GM12878 (cell line): ENCODE measurements at regions not wholly inside any gene's neighbourhood (a gene's known extent, or its start where the extent isn't known, plus 50 kb on each side); places are given as distances from the start of the nearest gene placed in this dataset.

ENCODE experiments used
- CEBPB ChIP-seq, 2 experiments: fragments of 150-350 bp in 1 of 2; IDR thresholded peaks; 2 replicates each; pipeline ENCODE4 v1.6.1; 2012 to 2014; ENCODE audit warnings: low read depth in 2 of 2, low read length in 2 of 2, borderline replicate concordance in 1 of 2, inconsistent platforms in 1 of 2
- EZH2 ChIP-seq: IDR thresholded peaks from 2 replicates; pipeline ENCODE4 v1.6.1; 2012; ENCODE audit warnings: low read depth, mild to moderate bottlenecking, control low read depth, inconsistent platforms, low read length, borderline replicate concordance; ENCODE audit not compliant: control insufficient read depth
- KAT2A ChIP-seq: conservative IDR thresholded peaks from 2 replicates; pipeline ENCODE4 v1.6.1; 2011; ENCODE audit warnings: low read depth, low read length; ENCODE audit not compliant: control insufficient read depth
- MEF2A ChIP-seq: IDR thresholded peaks from 2 replicates; pipeline ENCODE4 v1.6.1; 2011; ENCODE audit warnings: low read depth, mild to moderate bottlenecking, low read length, moderate library complexity; ENCODE audit not compliant: insufficient read depth
- POLR2AphosphoS5 ChIP-seq: IDR thresholded peaks from 2 replicates; pipeline ENCODE4 v1.6.1; 2011; ENCODE audit warnings: mild to moderate bottlenecking, low read length, inconsistent platforms
- SMC3 ChIP-seq: IDR thresholded peaks from 2 replicates; pipeline ENCODE4 v1.6.1; 2011; ENCODE audit warnings: low read length, improper control_type of control experiment, borderline replicate concordance
- SREBF2 ChIP-seq: IDR thresholded peaks from 2 replicates; pipeline ENCODE4 v1.6.1; 2012; ENCODE audit warnings: mild to moderate bottlenecking, low read length
- TF ChIP-seq, protein P1 (sequence below), 3 experiments: IDR thresholded peaks in 2 of 3; conservative IDR thresholded peaks in 1 of 3; 2 replicates each; pipeline ENCODE4 v1.5.1; 2011; ENCODE audit warnings: low read depth in 3 of 3, low read length in 3 of 3, mild to moderate bottlenecking in 3 of 3, control low read depth in 2 of 3, moderate library complexity in 2 of 3, inconsistent platforms in 1 of 3, mixed read lengths in 1 of 3; ENCODE audit not compliant: control insufficient read depth in 2 of 3, insufficient read depth in 1 of 3; ENCODE audit errors: extremely low read depth in 1 of 3

- no peak for TF ChIP-seq MEF2A
- TF ChIP-seq, protein P1, sequence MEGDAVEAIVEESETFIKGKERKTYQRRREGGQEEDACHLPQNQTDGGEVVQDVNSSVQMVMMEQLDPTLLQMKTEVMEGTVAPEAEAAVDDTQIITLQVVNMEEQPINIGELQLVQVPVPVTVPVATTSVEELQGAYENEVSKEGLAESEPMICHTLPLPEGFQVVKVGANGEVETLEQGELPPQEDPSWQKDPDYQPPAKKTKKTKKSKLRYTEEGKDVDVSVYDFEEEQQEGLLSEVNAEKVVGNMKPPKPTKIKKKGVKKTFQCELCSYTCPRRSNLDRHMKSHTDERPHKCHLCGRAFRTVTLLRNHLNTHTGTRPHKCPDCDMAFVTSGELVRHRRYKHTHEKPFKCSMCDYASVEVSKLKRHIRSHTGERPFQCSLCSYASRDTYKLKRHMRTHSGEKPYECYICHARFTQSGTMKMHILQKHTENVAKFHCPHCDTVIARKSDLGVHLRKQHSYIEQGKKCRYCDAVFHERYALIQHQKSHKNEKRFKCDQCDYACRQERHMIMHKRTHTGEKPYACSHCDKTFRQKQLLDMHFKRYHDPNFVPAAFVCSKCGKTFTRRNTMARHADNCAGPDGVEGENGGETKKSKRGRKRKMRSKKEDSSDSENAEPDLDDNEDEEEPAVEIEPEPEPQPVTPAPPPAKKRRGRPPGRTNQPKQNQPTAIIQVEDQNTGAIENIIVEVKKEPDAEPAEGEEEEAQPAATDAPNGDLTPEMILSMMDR (IDR thresholded peaks at IDR 0.05 in 2 of 3, conservative IDR thresholded peaks at IDR 0.05 in 1 of 3; ENCODE audit: control insufficient read depth in 2 of 3, extremely low read depth in 1 of 3, insufficient read depth in 1 of 3, low read depth in 3 of 3, low read length in 3 of 3), result no peak
- no peak for TF ChIP-seq SMC3
- TF ChIP-seq SREBF2, result no peak
- TF ChIP-seq POLR2AphosphoS5, result no peak
- no peak for TF ChIP-seq EZH2
- TF ChIP-seq CEBPB (IDR thresholded peaks at IDR 0.05; ENCODE audit: borderline replicate concordance in 1 of 2, low read depth in 2 of 2, low read length in 2 of 2), result no peak
- no peak for TF ChIP-seq KAT2A
Measured at GRCh38 chr7:24227068-24227467, 56.9 kb upstream of the NPY start.
